ENCODE measurements at regions not wholly inside any gene's neighbourhood (a gene's known extent, or its start where the extent isn't known, plus 50 kb on each side); places are given as distances from the start of the nearest gene placed in this dataset.

DNA sequence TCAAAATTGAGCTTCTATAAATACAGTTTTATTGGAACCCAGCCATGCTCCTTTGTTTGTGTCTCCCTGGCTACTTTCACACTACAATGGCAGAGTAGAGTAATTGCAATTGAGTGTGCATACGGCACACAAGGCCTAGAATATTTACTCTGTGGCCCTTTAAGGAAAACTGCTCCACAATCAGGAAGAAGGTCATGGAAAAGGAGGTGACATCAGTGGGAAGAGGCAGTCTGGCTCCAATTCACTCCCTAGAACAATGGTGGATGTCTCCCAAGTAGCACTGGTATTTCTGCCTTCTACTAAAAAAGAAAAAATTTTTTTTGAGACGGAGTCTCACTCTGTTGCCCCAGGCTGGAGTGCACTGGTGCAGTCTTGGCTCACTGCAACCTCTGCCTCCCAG, 51.3 kb downstream of the KRTAP19-8 start:
- Mint-ChIP-seq H3K36me3 (no peaks in the 10 kb centered on the region), H3K4me1 (ENCODE audit: low read depth in 2 of 2) (no peaks in the 10 kb centered on the region), H3K9me3 (no peaks in the 10 kb centered on the region), H3K4me3 (no peak overlapping the region), H3K27me3 (peaks cover 0 to 3% of the 10 kb centered on the region in 2 donors), H3K27ac (no peak overlapping the region)
- ATAC-seq, result no peak
- no peak for DNase-seq (ENCODE audit: low spot score)

DNA sequence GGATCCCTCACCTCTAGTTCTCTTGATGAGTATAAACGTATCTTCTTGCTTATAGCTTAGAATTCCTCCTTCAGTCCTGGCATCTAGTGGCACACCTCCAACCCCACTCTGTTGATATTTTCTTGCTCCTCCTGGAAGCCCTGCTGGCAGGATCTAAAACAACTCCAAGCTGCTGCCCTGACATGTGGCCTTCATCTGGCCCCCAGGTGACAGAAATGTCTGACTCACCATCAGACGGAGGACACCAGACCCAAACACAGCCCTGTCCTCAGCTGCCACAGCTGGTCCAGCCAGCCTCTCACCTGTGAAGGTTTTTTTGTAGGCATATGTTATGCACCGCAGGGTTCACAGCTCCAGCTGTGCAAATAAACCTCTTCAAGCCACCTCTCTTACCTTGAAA, 53.4 kb downstream of the KRTAP19-8 start:
- H3K9me3 Mint-ChIP-seq, result no peaks in the 10 kb centered on the region
- peaks cover 0 to 3% of the 10 kb centered on the region in 2 donors for H3K27me3 Mint-ChIP-seq
- ATAC-seq, result no peak
- H3K4me1 Mint-ChIP-seq (ENCODE audit: low read depth in 2 of 2), result no peaks in the 10 kb centered on the region
- no peaks in the 10 kb centered on the region for H3K36me3 Mint-ChIP-seq
- DNase-seq (ENCODE audit: low spot score), result no peak
- H3K27ac Mint-ChIP-seq, result no peak overlapping the region
- H3K4me3 Mint-ChIP-seq, result no peak overlapping the region

DNA sequence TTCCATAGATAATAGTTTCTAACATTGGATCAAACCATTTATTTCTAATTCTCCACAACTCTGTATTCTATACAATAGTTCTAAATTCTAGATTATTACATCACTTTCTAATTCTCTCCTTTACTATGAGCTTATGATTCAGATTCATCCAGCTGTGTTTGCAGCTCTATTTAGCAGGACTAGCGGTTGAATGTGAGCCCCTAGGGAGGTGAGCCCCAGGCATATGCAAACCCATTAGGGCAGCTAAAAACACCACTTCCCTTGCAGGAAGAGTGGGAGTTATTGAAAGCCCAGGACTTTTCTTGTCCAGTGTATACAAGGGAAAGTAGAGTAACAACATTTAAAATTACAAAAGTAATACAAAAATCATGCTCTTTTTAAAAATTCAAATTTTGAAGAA, 56.9 kb downstream of the KRTAP19-8 start:
- Mint-ChIP-seq H3K4me3 (no peak overlapping the region), H3K27me3 (peaks cover 0 to 3% of the 10 kb centered on the region in 2 donors), H3K9me3 (peaks cover 3% of the 10 kb centered on the region), H3K4me1 (ENCODE audit: low read depth in 2 of 2) (peaks cover 7 to 9% of the 10 kb centered on the region in 2 donors), H3K36me3 (peaks cover 4% of the 10 kb centered on the region), H3K27ac (no peak overlapping the region)
- DNase-seq (ENCODE audit: low spot score) (no peak), ATAC-seq (no peak)

DNA sequence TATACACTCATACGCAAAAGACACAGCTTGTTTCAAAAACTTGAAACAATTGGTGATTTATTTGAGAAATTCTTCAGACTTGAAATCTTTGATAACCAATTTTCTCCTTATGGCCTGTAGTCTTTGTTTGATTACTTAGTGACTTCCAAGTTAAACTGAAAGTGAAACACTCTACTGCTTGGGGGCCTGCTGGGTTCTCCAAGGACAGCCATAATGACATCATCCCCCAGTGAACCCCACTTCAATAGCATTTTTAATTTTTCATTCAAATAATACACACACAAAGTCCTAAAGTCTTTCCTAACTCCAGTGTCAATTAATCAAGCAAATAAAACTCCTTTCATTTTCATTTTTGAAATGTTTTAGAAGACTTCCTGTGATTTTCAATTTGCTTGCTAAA, 59.2 kb downstream of the KRTAP19-8 start:
- Mint-ChIP-seq H3K4me1 (ENCODE audit: low read depth in 2 of 2) (peaks cover 7 to 9% of the 10 kb centered on the region in 2 donors), H3K27me3 (no peaks in the 10 kb centered on the region), H3K4me3 (peak overlapping the region; percentile 52), H3K9me3 (peaks cover 3% of the 10 kb centered on the region), H3K27ac (peak overlapping the region; percentile 43 to 54), H3K36me3 (peaks cover 4% of the 10 kb centered on the region)
- ATAC-seq, result no peak
- DNase-seq (ENCODE audit: low spot score), result no peak

DNA sequence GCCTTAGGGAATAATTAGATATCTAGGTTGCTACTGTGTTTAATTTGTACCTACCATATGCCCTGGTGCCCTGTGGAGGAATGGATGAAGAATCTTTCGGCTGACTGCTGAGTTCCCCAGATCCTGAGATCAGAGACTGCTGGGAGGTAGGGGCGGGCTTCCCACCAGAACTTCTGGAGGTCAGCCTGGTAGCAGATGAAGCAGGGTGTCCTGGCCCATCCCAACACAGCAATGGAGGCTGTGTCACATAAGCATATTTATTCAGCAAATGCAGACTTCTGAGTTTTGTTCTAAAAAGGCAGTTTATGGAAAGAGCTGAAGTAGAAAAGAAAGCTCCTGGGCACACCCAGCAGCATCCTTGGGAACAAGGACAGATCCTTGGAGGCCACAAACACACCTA, 74.0 kb downstream of the KRTAP19-8 start:
- ATAC-seq, result no peak
- no peaks in the 10 kb centered on the region for H3K9me3 Mint-ChIP-seq
- no peak overlapping the region for H3K4me3 Mint-ChIP-seq
- no peak for DNase-seq (ENCODE audit: low spot score)
- no peaks in the 10 kb centered on the region for H3K36me3 Mint-ChIP-seq
- no peaks in the 10 kb centered on the region for H3K4me1 Mint-ChIP-seq (ENCODE audit: low read depth in 2 of 2)
- peaks cover 4 to 12% of the 10 kb centered on the region in 2 donors for H3K27me3 Mint-ChIP-seq
- no peak overlapping the region for H3K27ac Mint-ChIP-seq

DNA sequence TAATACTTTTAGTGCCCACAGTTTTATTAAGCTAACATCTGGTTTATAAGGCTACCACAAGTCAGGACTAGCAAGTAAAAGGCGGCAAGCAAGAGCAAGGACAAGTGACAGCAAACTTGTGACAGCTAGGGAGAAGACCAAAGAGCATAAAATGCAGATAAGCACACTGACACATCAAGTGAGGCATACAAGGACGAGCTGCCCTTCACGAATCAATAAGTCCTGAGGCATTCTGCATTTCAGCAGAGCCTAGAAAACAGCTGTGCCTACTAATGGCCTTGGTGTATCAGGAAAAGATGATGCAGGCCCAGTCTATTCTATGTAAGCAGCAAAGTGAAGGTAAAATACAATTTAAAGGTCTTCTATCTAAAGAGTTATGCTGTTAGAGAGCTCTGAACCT, 74.8 kb downstream of the KRTAP19-8 start:
- no peak for ATAC-seq
- no peaks in the 10 kb centered on the region for H3K4me1 Mint-ChIP-seq (ENCODE audit: low read depth in 2 of 2)
- DNase-seq (ENCODE audit: low spot score), result no peak
- H3K4me3 Mint-ChIP-seq, result no peak overlapping the region
- H3K27me3 Mint-ChIP-seq, result peaks cover 4 to 6% of the 10 kb centered on the region in 2 donors
- no peaks in the 10 kb centered on the region for H3K9me3 Mint-ChIP-seq
- H3K36me3 Mint-ChIP-seq, result no peaks in the 10 kb centered on the region
- H3K27ac Mint-ChIP-seq, result no peak overlapping the region

DNA sequence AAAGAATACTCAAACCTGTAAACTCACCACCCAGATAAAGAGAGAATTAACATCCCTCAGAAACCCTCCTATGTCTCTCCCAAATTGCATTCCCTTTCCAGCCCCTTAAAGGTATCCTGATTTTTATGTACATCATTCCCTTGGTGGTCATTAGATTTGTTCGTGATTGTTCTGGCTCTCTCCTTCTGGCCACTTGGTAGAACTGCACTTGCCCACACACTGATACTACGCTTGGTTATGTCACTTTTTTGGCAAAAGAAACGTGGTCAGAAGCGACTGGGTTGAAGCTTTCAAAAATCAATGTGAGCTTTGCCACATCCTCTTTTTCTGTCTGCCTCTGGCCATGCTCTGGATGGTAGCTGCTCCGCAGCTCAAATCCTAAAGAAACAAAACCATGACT, 76.3 kb downstream of the KRTAP19-8 start:
- H3K27ac Mint-ChIP-seq, result no peak overlapping the region
- no peak for DNase-seq (ENCODE audit: low spot score)
- H3K4me3 Mint-ChIP-seq, result no peak overlapping the region
- no peaks in the 10 kb centered on the region for H3K9me3 Mint-ChIP-seq
- H3K36me3 Mint-ChIP-seq, result no peaks in the 10 kb centered on the region
- H3K4me1 Mint-ChIP-seq (ENCODE audit: low read depth in 2 of 2), result no peaks in the 10 kb centered on the region
- H3K27me3 Mint-ChIP-seq, result no peaks in the 10 kb centered on the region
- ATAC-seq, result no peak

DNA sequence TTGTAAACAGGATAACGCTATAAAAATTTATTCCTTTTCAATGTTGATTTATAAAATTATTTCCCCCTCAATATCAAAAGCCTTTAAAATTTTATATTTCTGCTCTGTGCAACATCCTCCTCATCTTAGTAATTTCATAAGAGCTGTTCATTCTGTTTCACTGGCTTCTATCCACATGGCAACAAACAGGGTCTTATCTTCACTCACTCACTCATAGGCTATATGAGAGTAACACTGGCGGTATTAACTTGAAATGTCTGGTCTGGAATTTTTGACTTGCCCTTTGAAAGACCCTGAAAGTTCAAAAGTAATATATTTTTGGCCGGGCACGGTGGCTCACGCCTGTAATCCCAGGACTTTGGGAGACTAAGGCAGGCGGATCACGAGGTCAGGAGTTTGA, 77.4 kb upstream of the KRTAP11-1 start:
- Mint-ChIP-seq H3K9me3 (peaks cover 4% of the 10 kb centered on the region), H3K4me1 (ENCODE audit: low read depth in 2 of 2) (no peaks in the 10 kb centered on the region)

DNA sequence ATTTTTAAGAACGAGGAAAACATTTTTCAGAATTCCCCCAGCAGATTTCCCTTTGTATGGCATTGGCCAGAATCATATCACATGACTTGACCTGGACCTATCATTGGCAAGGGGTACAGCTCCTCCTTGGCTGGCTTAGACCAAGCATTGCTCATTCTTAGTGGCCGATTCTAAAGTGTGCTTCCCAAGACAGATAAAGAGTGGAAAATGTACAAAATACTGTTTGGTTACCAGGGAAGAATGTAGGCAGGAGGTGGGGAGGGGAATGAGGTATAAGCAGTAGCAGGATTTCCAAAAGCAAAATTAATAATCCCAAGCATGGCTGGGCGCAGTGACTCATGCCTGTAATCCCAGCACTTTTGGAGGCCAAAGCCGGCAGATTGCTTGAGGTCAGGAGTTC, 75.6 kb upstream of the KRTAP11-1 start:
- H3K4me1 Mint-ChIP-seq (ENCODE audit: low read depth in 2 of 2), result no peaks in the 10 kb centered on the region
- DNase-seq (ENCODE audit: low spot score) (no peak), ATAC-seq (no peak)
- peaks cover 4% of the 10 kb centered on the region for H3K9me3 Mint-ChIP-seq
- H3K4me3 Mint-ChIP-seq, result no peak overlapping the region
- no peak overlapping the region for H3K27ac Mint-ChIP-seq
- H3K36me3 Mint-ChIP-seq, result no peaks in the 10 kb centered on the region
- peaks cover 0 to 3% of the 10 kb centered on the region in 2 donors for H3K27me3 Mint-ChIP-seq

More for the DNA sequence above, 77.4 kb upstream of the KRTAP11-1 start:
- peaks cover 0 to 3% of the 10 kb centered on the region in 2 donors for H3K27me3 Mint-ChIP-seq
- no peak overlapping the region for H3K27ac Mint-ChIP-seq
- DNase-seq (ENCODE audit: low spot score), result no peak
- H3K36me3 Mint-ChIP-seq, result no peaks in the 10 kb centered on the region
- no peak for ATAC-seq
- H3K4me3 Mint-ChIP-seq, result no peak overlapping the region

DNA sequence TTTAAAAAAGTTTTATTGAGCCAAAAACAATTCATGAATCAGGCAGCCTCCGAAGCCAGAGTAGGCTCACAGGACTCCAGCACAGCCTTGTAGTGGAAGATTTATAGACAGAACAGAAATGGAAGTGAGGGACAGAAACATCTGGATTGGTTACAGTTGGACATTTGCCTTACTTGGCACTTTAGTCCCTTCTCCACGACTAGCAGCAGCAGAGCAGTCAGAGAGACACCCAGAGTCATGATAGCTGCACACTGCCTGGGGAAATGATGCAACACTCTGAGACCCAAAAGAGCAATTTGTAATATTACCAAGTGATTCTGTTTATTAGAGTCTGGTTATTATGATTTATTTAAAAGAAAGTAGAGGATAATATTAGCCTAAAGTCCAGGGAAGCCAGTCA, 72.2 kb upstream of the KRTAP11-1 start:
- DNase-seq (ENCODE audit: low spot score), result no peak
- no peak overlapping the region for H3K4me3 Mint-ChIP-seq
- H3K9me3 Mint-ChIP-seq, result peaks cover 4% of the 10 kb centered on the region
- H3K4me1 Mint-ChIP-seq (ENCODE audit: low read depth in 2 of 2), result no peaks in the 10 kb centered on the region
- H3K36me3 Mint-ChIP-seq, result no peaks in the 10 kb centered on the region
- H3K27ac Mint-ChIP-seq, result no peak overlapping the region
- peaks cover 3 to 7% of the 10 kb centered on the region in 2 donors for H3K27me3 Mint-ChIP-seq
- ATAC-seq, result no peak

DNA sequence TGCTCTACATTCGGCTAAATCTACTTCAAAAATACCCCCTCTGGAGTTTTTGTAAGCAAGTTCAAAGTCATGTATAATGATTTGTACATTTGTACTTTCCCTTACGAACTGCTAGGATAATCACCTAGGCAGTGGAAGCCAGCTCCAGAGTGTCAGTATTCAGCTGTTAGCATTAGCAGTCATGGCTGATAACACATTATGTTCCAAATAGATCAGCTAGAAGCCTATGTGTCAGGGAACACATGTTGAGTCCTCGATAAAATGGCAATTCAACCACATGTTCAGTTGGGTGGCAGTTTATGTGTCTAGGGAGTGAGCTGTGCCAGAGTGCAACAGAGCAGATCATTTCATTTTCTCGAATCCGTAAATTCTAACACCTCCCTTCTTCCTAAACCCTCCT, 65.8 kb upstream of the KRTAP11-1 start:
- Mint-ChIP-seq H3K4me3 (no peak overlapping the region), H3K27ac (no peak overlapping the region), H3K27me3 (peaks cover 0 to 17% of the 10 kb centered on the region in 2 donors)

DNA sequence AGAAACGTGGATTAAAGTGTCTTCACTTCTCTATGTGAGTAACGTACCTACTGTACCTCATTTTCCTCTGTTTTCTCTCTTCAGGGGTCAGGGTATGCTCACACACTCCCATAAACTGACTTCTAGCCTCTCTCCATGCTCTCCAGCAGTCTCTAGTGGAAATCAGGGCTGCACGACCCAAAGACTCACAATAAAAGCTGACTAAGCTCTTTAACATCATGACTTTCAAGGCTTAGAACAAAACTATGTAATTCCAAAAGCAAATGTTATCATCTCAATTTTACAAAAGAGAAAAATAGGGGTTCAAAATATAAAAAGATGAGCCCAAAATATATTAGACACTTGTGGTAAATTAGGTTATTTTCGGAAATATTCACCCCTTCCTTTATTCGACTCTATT, 62.5 kb upstream of the KRTAP11-1 start:
- Mint-ChIP-seq H3K4me3 (no peak overlapping the region), H3K27ac (no peak overlapping the region), H3K27me3 (peaks cover 0 to 12% of the 10 kb centered on the region in 2 donors), H3K9me3 (no peaks in the 10 kb centered on the region), H3K4me1 (ENCODE audit: low read depth in 2 of 2) (no peaks in the 10 kb centered on the region), H3K36me3 (no peaks in the 10 kb centered on the region)
- ATAC-seq, result no peak
- DNase-seq (ENCODE audit: low spot score), result no peak

More for the DNA sequence above, 65.8 kb upstream of the KRTAP11-1 start:
- DNase-seq (ENCODE audit: low spot score) (no peak), ATAC-seq (no peak)
- Mint-ChIP-seq H3K36me3 (no peaks in the 10 kb centered on the region), H3K9me3 (no peaks in the 10 kb centered on the region), H3K4me1 (ENCODE audit: low read depth in 2 of 2) (no peaks in the 10 kb centered on the region)

DNA sequence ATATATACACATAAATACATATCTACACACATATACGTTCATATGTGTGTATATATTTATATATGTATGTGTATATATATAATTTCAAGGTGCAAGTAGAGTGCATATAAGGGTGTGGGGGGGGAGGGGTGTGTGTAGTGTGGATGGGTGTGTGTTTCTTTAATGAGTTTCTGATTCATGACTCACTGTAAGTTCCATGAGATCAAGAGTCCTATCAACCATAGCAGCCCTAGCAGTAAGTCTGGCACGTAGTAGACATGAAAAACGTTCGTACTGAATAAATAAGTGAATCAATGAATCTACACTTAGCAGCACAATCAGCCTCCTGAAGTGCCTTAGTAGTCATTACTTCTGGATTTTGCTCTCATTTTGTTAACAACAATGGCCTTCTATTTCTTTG, 61.9 kb upstream of the KRTAP11-1 start:
- Mint-ChIP-seq H3K27me3 (peaks cover 0 to 12% of the 10 kb centered on the region in 2 donors), H3K36me3 (no peaks in the 10 kb centered on the region), H3K4me1 (ENCODE audit: low read depth in 2 of 2) (no peaks in the 10 kb centered on the region), H3K27ac (no peak overlapping the region), H3K9me3 (no peaks in the 10 kb centered on the region), H3K4me3 (no peak overlapping the region)
- no peak for ATAC-seq
- DNase-seq (ENCODE audit: low spot score), result no peak

DNA sequence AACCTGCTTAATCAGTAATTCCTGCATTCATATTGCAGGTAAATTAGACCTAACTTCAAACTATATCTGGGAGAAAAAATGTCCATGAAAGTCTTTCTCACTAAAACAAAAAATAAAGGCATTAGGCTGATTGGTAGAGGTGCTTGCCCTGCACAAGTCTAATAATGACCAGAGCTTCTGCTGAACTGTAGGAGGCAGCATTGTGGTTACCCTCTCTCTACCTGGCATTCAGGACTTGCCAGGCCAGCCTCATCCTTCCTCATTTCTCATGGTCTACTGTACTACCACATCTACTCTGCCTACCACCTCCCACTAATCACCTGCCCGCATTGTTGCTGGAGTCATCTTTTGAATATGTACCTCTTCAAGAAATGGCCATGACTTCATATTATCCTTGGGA, 60.8 kb upstream of the KRTAP11-1 start:
- Mint-ChIP-seq H3K4me1 (ENCODE audit: low read depth in 2 of 2) (no peaks in the 10 kb centered on the region), H3K27me3 (peaks cover 0 to 12% of the 10 kb centered on the region in 2 donors), H3K27ac (no peak overlapping the region), H3K36me3 (no peaks in the 10 kb centered on the region), H3K4me3 (no peak overlapping the region), H3K9me3 (peaks cover under 1% of the 10 kb centered on the region)
- ATAC-seq (no peak), DNase-seq (ENCODE audit: low spot score) (no peak)

DNA sequence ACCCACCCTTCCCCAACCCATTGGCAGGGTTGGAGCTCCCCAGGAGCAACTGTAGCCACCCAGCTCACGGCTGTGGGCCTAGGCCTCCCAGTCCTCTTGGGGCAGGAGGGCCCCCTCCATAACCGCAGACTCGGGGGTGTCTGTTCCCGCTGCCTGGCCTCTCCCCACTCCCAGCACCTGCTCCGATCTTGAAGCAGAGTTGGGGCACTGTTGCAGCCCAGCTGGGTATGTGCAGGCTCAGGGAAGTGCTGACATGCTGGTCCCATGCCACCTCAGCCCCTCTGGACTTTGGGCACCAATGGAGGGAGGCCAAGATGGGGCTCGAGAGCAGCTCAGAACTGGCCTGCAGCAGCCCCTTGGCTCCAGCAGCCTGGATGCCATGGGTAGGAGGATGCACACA, 54.8 kb upstream of the KRTAP11-1 start:
- no peaks in the 10 kb centered on the region for H3K4me1 Mint-ChIP-seq (ENCODE audit: low read depth in 2 of 2)
- no peak overlapping the region for H3K4me3 Mint-ChIP-seq
- no peaks in the 10 kb centered on the region for H3K27me3 Mint-ChIP-seq
- peak in 1 of 2 donors; percentile 55 for ATAC-seq
- no peaks in the 10 kb centered on the region for H3K36me3 Mint-ChIP-seq
- no peak overlapping the region for H3K27ac Mint-ChIP-seq
- no peak for DNase-seq (ENCODE audit: low spot score)
- peaks cover 4% of the 10 kb centered on the region for H3K9me3 Mint-ChIP-seq
